Colonic mucosa (tissue), 4 donors: ENCODE measurements at regions not wholly inside any gene's neighbourhood (a gene's known extent, or its start where the extent isn't known, plus 50 kb on each side); places are given as distances from the start of the nearest gene placed in this dataset.

Experiments
- DNase-seq: peaks from one replicate; pipeline ENCODE4 v3.0.0-alpha.2; 2020
- H3K27ac ChIP-seq: fragments of 200-600 bp; one replicate; pipeline ENCODE4 v1.8.0; 2021
- H3K27me3 ChIP-seq: fragments of 200-600 bp; one replicate; pipeline ENCODE4 v1.8.0; 2021
- H3K36me3 ChIP-seq: fragments of 200-600 bp; one replicate; pipeline ENCODE4 v1.8.0; 2021
- H3K4me1 ChIP-seq: fragments of 200-600 bp; one replicate; pipeline ENCODE4 v1.8.0; 2021; ENCODE audit warnings: mild to moderate bottlenecking
- H3K4me3 ChIP-seq: fragments of 200-600 bp; one replicate; pipeline ENCODE4 v1.8.0; 2021
- H3K9ac ChIP-seq, 2 donors: one replicate each; pipeline ENCODE4 v1.7.0; 2013; ENCODE audit warnings: control low read depth in 2 of 2, low read depth in 2 of 2, low read length in 2 of 2
- H3K9me3 ChIP-seq: fragments of 200-600 bp; one replicate; pipeline ENCODE4 v1.8.0; 2021
- intact Hi-C: fragments of 100-400 bp; cut with DNase I; formaldehyde crosslinking; loops from one replicate; pipeline ENCODE4 v1.14.1; 2022
- TF ChIP-seq, protein P1 (sequence below): fragments of 200-600 bp; IDR thresholded peaks from one replicate; pipeline ENCODE4 v1.8.0; 2022; ENCODE audit warnings: antibody characterized with exemption, mild to moderate bottlenecking
- donor health status: healthy.
- donor health status: DM: no; HTN: no; CAD: no.
- donor health status: DM: no; HTN: no; CAD: no.

DNA sequence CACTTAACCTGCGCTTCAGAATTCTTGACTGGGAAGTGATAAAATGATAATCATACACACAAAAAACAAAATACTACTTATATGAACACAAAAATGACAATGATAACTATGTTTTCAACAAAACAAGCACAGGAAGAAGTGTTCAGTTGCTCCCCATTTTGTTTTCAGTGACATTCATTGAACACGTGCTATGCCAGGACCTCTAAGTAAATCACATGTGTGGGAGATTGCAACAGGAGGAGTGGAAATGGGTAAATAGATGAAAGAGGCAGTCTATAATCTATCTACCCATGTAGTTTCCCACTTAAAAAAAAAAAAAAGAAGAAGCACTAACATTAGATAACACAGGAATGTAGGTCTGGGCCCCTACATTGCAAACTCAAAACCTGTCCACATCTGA is 183.5 kb upstream of the HNRNPA3 start:
- Histone ChIP-seq H3K9me3 (no peaks in the 10 kb centered on the region), H3K4me1 (no peaks in the 10 kb centered on the region), H3K27ac (no peak overlapping the region), H3K4me3 (no peak overlapping the region), H3K27me3 (no peaks in the 10 kb centered on the region), H3K9ac (no peak overlapping the region), H3K36me3 (no peaks in the 10 kb centered on the region)
- TF ChIP-seq, protein P1, sequence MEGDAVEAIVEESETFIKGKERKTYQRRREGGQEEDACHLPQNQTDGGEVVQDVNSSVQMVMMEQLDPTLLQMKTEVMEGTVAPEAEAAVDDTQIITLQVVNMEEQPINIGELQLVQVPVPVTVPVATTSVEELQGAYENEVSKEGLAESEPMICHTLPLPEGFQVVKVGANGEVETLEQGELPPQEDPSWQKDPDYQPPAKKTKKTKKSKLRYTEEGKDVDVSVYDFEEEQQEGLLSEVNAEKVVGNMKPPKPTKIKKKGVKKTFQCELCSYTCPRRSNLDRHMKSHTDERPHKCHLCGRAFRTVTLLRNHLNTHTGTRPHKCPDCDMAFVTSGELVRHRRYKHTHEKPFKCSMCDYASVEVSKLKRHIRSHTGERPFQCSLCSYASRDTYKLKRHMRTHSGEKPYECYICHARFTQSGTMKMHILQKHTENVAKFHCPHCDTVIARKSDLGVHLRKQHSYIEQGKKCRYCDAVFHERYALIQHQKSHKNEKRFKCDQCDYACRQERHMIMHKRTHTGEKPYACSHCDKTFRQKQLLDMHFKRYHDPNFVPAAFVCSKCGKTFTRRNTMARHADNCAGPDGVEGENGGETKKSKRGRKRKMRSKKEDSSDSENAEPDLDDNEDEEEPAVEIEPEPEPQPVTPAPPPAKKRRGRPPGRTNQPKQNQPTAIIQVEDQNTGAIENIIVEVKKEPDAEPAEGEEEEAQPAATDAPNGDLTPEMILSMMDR, result no peak
- intact Hi-C loops, result no loop called here
- no peak for DNase-seq

DNA sequence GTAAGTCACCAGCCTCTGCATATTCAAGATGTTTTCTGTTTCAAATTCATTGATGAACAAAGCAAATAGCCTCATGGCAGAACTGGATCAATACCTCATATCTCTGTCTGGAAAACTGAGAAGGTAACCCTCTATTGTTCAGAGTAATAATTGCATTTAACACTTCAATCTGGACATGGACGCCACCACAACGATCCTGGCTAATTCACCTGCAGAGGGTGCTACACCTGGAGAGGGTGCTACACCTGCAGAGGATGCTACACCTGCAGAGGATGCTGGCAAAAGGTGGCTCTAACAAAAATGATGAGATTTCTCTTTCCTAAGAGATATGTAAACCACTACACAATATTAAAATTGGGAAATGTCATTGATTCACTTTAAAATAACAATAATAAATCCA is 183.1 kb upstream of the HNRNPA3 start:
- no peak overlapping the region for H3K27ac ChIP-seq
- H3K4me1 ChIP-seq, result no peaks in the 10 kb centered on the region
- peak; percentile 27 for DNase-seq
- TF ChIP-seq, protein P1, result peak; percentile 13
- no peaks in the 10 kb centered on the region for H3K36me3 ChIP-seq
- no peaks in the 10 kb centered on the region for H3K27me3 ChIP-seq
- no peaks in the 10 kb centered on the region for H3K9me3 ChIP-seq
- no peak overlapping the region for H3K9ac ChIP-seq
- intact Hi-C loops, result no loop called here
- H3K4me3 ChIP-seq, result no peak overlapping the region

DNA sequence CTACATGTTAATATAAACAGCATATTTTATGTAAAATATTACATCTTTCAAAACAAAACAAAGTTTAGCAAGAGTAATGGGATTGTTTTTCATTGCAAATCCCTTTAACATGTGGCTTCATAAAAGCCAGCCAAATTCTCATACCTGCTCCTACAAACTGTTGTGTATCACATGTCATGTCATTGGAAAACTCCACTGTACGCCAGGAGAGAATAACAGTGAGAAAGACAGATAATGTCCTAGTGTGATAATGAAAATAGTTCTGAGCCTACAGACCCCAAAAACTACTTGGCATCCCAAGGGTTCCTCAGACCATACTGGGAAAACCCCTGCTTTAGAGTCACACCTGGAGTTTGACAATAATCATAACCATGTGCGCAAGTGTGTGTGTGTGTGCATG is 182.7 kb upstream of the HNRNPA3 start:
- DNase-seq, result no peak
- intact Hi-C loops, result no loop called here
- no peak overlapping the region for H3K4me3 ChIP-seq
- no peaks in the 10 kb centered on the region for H3K27me3 ChIP-seq
- H3K27ac ChIP-seq, result no peak overlapping the region
- no peaks in the 10 kb centered on the region for H3K36me3 ChIP-seq
- H3K4me1 ChIP-seq, result no peaks in the 10 kb centered on the region
- no peaks in the 10 kb centered on the region for H3K9me3 ChIP-seq
- TF ChIP-seq, protein P1, result no peak
- H3K9ac ChIP-seq, result no peak overlapping the region

DNA sequence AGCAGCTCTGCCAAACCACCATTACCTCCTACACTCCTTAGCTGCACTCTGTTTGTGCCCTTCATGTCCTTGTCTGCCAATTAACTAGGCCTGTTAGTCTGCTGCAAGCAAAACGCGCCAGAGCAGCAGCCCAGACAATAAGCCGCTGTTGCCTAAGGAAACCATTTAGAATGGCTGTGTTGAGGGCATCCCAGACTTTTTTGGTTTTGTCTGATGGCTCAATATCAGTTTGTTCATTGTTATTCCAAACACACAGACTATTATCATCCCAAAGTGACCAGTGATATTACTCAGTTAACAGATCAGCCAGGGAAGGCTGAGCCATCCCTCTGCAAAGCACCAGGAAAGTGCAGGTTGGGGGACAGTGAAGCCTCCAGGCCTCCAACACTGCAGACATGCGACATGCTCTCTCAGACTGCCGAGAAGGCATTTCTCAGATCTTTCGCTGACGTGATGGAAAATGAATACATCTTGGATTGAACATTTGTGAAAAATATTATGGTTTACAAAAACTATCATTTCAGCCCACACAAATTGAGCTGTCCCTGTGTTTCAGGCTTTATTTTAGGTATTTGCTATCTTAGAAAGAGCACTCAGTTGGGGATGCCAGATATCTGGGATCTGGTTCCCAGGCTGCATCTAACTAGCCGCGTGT is 182.0 kb upstream of the HNRNPA3 start:
- Histone ChIP-seq H3K9me3 (no peaks in the 10 kb centered on the region), H3K27me3 (no peaks in the 10 kb centered on the region), H3K36me3 (no peaks in the 10 kb centered on the region), H3K27ac (no peak overlapping the region), H3K4me3 (no peak overlapping the region), H3K9ac (no peak overlapping the region), H3K4me1 (no peaks in the 10 kb centered on the region)
- DNase-seq, result no peak
- TF ChIP-seq, protein P1, result no peak
- intact Hi-C loops, result no loop called here

DNA sequence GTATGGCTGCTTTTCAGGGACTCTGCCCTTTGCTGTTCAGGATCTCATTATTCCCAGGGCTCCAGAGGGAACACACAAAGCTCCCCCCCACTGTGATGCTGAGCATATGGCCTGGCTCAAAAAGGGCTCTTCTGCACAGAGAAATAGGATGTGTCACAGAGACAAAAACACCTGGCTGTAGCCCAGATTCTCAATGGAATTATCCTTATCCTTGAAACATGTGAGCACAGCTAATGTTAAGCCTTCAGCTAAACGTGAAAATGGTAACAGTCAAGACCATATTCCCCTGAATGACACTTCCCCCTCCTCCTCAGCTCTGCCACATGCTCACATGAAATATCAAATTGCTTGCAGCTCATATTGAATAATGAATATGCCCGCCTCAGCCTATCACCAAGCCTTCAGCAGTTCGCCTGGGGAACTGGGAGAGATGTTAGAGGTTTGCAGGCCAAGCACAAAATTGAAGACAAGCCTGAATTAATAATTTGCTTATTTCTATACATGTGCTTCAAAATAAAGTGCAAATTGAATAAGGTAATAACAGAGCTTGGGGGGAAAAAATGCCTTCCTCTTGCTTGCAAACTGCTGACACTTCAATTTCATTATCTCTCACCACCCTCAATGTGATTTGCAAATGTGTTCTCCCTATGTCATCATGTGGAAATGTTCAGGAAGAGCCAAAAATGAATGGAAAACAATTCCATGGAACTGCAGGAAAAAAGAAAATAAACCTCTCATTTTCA is 181.0 kb upstream of the HNRNPA3 start:
- Histone ChIP-seq H3K4me1 (no peaks in the 10 kb centered on the region), H3K27me3 (no peaks in the 10 kb centered on the region), H3K4me3 (no peak overlapping the region), H3K9ac (no peak overlapping the region), H3K36me3 (no peaks in the 10 kb centered on the region), H3K9me3 (no peaks in the 10 kb centered on the region), H3K27ac (no peak overlapping the region)
- TF ChIP-seq, protein P1, result no peak
- intact Hi-C loops, result no loop called here
- no peak for DNase-seq
